ENCODE measurements at regions not wholly inside any gene's neighbourhood (a gene's known extent, or its start where the extent isn't known, plus 50 kb on each side); places are given as distances from the start of the nearest gene placed in this dataset.

- H2BK5ac ChIP-seq (ENCODE audit: insufficient read length, low read length): no peak overlapping the region
- H2AFZ ChIP-seq (ENCODE audit: low read length): no peak overlapping the region
- no peak overlapping the region for H2AK5ac ChIP-seq (ENCODE audit: insufficient read length, low read length)
- no peak overlapping the region for H2BK20ac ChIP-seq (ENCODE audit: low read depth, low read length, poor library complexity, severe bottlenecking)
- H4K5ac ChIP-seq (ENCODE audit: insufficient read length, low read depth, low read length): no peak overlapping the region
- TF ChIP-seq CTCF (conservative IDR thresholded peaks at IDR 0.05): no peak
- H3K23ac ChIP-seq (ENCODE audit: insufficient read length, low read depth, low read length): no peak overlapping the region
- H3K56ac ChIP-seq (ENCODE audit: insufficient read length, low read depth, low read length): no peak overlapping the region
- no peak overlapping the region for H3K4ac ChIP-seq (ENCODE audit: low read depth, low read length)
- H3T11ph ChIP-seq (ENCODE audit: low read length): no peak overlapping the region
- no peak overlapping the region for H3K9ac ChIP-seq (ENCODE audit: extremely low read depth, insufficient read length, low read length)
- no peaks in the 10 kb centered on the region; a peak in 1 of 5 replicates for H3K9me3 Mint-ChIP-seq
- no peak overlapping the region for H4K91ac ChIP-seq (ENCODE audit: insufficient read length, low read depth, low read length)
- no peak overlapping the region for H3K27ac Mint-ChIP-seq
- H2BK12ac ChIP-seq (ENCODE audit: insufficient read length, low read depth, low read length): no peak overlapping the region
- H3K14ac ChIP-seq (ENCODE audit: insufficient read depth, low read length): no peak overlapping the region
- DNase-seq: no peak
- no peak overlapping the region for H2BK120ac ChIP-seq (ENCODE audit: low read depth, low read length, poor library complexity, severe bottlenecking)
- no peaks in the 10 kb centered on the region for H4K20me1 ChIP-seq (ENCODE audit: control insufficient read depth, insufficient read depth, insufficient read length)
- H4K8ac ChIP-seq (replicated peaks; ENCODE audit: insufficient read length, low read depth, low read length): no peak overlapping the region
- no peaks in the 10 kb centered on the region; the same call in 1 of the 2 replicates for H3K4me1 ChIP-seq (ENCODE audit: insufficient read depth, low read length)
- H3K4me3 Mint-ChIP-seq: no peak overlapping the region
- no peaks in the 10 kb centered on the region for H3K79me2 ChIP-seq (ENCODE audit: insufficient read depth, low read length)
- H3K4me1 Mint-ChIP-seq: peaks cover 5 to 15% of the 10 kb centered on the region in 2 experiments; a peak in 2 of 4 replicates
- no peaks in the 10 kb centered on the region for H3K27me3 Mint-ChIP-seq (ENCODE audit: low read depth)
- peaks cover 0 to 1% (median 0%) of the 10 kb centered on the region in 3 experiments; a peak in 3 of 7 replicates for H3K36me3 Mint-ChIP-seq (ENCODE audit: insufficient read depth in 1 of 3, low read depth in 3 of 3)
- no peak overlapping the region for H3K18ac ChIP-seq (ENCODE audit: insufficient read length, low read depth, low read length)
- no peak overlapping the region for H3K27ac ChIP-seq (ENCODE audit: insufficient read length, low read depth, low read length)
- no peaks in the 10 kb centered on the region for H3K27me3 ChIP-seq (ENCODE audit: insufficient read depth, low read length)
- no peak overlapping the region for H3K4me2 ChIP-seq (ENCODE audit: insufficient read depth, insufficient read length, low read length)
- no peaks in the 10 kb centered on the region for H3K79me1 ChIP-seq (ENCODE audit: insufficient read depth, low read depth, low read length, poor library complexity, severe bottlenecking)
- H2BK15ac ChIP-seq (ENCODE audit: low read depth, low read length): no peak overlapping the region
- no peaks in the 10 kb centered on the region for H3K9me3 ChIP-seq (ENCODE audit: control insufficient read depth, low read depth, low read length)
- no CpG with 5 or more reads among the region's 3 CpGs for WGBS (ENCODE audit: extremely low coverage, insufficient read length, low lambda C conversion rate)
- no peaks in the 10 kb centered on the region for H3K23me2 ChIP-seq (ENCODE audit: insufficient read length, low read depth, low read length, poor library complexity, severe bottlenecking)
Observed at GRCh38 chr3:110656394-110657025, 415.1 kb upstream of the NECTIN3 start.

Measured in H9 (cell line).